Bronchial epithelial cell (primary cell): ENCODE measurements at regions not wholly inside any gene's neighbourhood (a gene's known extent, or its start where the extent isn't known, plus 50 kb on each side); places are given as distances from the start of the nearest gene placed in this dataset.

ENCODE experiments used
- DNase-seq: peaks from one replicate; pipeline ENCODE4 v3.0.0-alpha.2; 2010; ENCODE audit warnings: low read depth
- FAIRE-seq: peaks from 2 replicates; lab custom pipeline; 2011; peaks lifted over from hg19 to GRCh38; lab: Jason Lieb, UNC
- H3K27me3 ChIP-seq: 2 replicates; pipeline ENCODE4 v1.5.1; 2011; ENCODE audit warnings: low read length; ENCODE audit not compliant: control insufficient read depth, insufficient read depth
- H3K36me3 ChIP-seq: 2 replicates; pipeline ENCODE4 v1.5.1; 2011; ENCODE audit warnings: low read length; ENCODE audit not compliant: control insufficient read depth, insufficient read depth
- H3K4me3 ChIP-seq: 2 replicates; pipeline ENCODE4 v1.5.1; 2011; ENCODE audit warnings: mild to moderate bottlenecking, low read depth, low read length, control low read depth
- TF ChIP-seq, protein P1 (sequence below): IDR thresholded peaks from 2 replicates; pipeline ENCODE4 v1.5.1; 2011; ENCODE audit warnings: mild to moderate bottlenecking, moderate library complexity, low read length, control low read depth, inconsistent platforms; ENCODE audit not compliant: insufficient read depth, severe bottlenecking

GRCh38 chr12:90368081-90368480, 586.9 kb downstream of the CCER1 start:
- Histone ChIP-seq H3K4me3 (no peak overlapping the region), H3K27me3 (no peaks in the 10 kb centered on the region), H3K36me3 (no peaks in the 10 kb centered on the region)
- TF ChIP-seq, protein P1, sequence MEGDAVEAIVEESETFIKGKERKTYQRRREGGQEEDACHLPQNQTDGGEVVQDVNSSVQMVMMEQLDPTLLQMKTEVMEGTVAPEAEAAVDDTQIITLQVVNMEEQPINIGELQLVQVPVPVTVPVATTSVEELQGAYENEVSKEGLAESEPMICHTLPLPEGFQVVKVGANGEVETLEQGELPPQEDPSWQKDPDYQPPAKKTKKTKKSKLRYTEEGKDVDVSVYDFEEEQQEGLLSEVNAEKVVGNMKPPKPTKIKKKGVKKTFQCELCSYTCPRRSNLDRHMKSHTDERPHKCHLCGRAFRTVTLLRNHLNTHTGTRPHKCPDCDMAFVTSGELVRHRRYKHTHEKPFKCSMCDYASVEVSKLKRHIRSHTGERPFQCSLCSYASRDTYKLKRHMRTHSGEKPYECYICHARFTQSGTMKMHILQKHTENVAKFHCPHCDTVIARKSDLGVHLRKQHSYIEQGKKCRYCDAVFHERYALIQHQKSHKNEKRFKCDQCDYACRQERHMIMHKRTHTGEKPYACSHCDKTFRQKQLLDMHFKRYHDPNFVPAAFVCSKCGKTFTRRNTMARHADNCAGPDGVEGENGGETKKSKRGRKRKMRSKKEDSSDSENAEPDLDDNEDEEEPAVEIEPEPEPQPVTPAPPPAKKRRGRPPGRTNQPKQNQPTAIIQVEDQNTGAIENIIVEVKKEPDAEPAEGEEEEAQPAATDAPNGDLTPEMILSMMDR = no peak
- FAIRE-seq (no peak), DNase-seq (no peak)

GRCh38 chr12:90366286-90366685, 588.7 kb downstream of the CCER1 start:
- no peak for FAIRE-seq
- Histone ChIP-seq H3K36me3 (no peaks in the 10 kb centered on the region), H3K4me3 (no peak overlapping the region), H3K27me3 (no peaks in the 10 kb centered on the region)
- TF ChIP-seq, protein P1 = no peak
- DNase-seq = no peak

DNA sequence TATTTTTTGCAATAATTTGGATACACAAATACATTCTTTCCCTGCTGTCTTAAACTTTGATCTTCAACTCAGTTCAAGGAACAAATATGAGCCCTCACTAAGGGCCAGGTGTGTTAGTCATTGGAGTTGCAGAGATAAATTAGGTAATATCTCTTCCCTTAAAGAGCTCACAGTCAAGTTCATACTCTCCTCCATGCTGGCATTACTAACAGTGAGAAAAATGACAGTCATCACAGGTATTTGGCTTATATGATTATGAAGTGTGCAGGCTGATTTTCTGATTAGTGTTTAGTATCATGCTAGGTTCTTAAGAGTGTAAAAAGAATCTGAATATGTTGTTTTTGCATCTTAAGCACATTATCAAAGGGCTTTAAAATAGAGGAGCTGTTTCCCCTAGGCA, 594.7 kb downstream of the CCER1 start:
- H3K27me3 ChIP-seq = no peaks in the 10 kb centered on the region
- no peaks in the 10 kb centered on the region for H3K36me3 ChIP-seq
- no peak for FAIRE-seq
- H3K4me3 ChIP-seq = no peak overlapping the region
- TF ChIP-seq, protein P1 = no peak
- peak; percentile 85 for DNase-seq

DNA sequence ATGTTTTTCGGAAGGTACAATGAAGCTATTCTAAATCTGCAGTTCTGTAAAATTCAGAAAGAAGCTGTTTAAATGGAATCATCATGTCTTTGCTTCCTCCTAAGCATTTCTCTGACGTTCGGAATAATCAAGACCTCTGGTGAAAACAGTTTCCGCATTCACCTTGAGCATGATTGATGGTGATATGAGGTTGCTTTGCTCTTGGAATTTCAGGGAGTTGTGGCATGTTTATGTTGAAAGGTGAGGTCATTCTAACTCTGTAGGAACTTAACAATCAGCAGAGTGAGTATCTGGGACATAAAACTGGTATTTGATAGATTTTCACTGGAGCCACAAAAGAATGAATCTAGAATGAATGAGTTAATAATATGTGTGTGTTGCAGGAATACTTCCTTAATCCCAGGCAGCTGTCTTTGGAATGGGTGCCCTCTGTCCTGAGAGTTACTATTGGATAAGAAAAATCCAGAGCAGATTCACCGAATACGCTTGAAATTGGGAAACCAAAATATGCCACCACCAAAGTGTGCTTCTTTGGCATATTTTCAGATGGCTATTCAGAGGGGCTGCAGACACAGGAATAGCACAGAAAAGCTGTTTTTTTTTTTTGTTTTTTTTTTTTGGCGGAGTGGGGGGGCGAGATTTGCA, 599.1 kb downstream of the CCER1 start:
- DNase-seq (no peak), FAIRE-seq (no peak)
- Histone ChIP-seq H3K27me3 (no peaks in the 10 kb centered on the region), H3K36me3 (no peaks in the 10 kb centered on the region), H3K4me3 (no peak overlapping the region)
- TF ChIP-seq, protein P1 = no peak

DNA sequence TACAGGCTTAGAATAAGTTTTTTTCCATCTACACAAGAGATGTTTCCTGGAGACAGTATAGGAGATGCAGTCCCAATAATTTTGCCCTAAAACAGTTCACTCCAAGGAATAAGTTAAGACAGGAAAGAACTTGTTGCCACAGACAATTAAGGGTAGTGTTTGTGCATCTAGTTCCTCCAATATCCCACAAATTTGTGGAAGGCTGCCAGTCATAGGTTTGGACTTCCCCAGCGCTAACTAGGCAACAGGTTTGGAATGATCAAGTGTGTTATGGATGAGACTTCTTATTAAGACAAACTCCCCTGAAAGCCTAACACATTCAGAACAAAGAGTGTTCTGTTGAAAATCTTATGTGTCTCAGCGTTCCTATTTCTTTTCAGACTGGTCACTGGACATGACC, 611.0 kb downstream of the CCER1 start:
- Histone ChIP-seq H3K27me3 (peaks cover 2% of the 10 kb centered on the region), H3K36me3 (no peaks in the 10 kb centered on the region), H3K4me3 (no peak overlapping the region)
- TF ChIP-seq, protein P1 = no peak
- peak; percentile 37 for DNase-seq
- no peak for FAIRE-seq

DNA sequence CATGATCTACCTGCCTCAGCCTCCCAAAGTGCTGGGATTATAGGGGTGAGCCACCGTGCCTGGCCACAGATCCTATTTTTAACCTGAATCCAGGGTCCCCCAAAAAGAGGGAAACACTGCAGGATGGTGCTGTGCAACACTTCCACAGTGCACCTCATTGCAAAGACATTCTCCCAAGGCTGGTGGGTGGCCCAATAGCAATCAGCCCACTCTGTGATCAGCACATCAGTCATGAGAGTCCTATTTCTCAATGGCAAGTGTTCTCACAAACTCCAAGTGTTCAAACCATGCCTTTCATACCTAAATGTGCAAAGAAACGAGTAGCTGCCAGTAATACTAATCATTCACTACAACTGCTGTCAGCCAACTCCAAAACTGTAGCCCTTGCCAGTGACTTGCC, 612.9 kb downstream of the CCER1 start:
- peaks cover 2% of the 10 kb centered on the region for H3K27me3 ChIP-seq
- no peaks in the 10 kb centered on the region for H3K36me3 ChIP-seq
- TF ChIP-seq, protein P1 = no peak
- DNase-seq (no peak), FAIRE-seq (no peak)
- no peak overlapping the region for H3K4me3 ChIP-seq
